G401 (cell line): ENCODE measurements at regions not wholly inside any gene's neighbourhood (a gene's known extent, or its start where the extent isn't known, plus 50 kb on each side); places are given as distances from the start of the nearest gene placed in this dataset.

Source experiments
- DNase-seq: peaks from one replicate; pipeline ENCODE4 v3.0.0-alpha.2; 2015; ENCODE audit warnings: low spot score
- in situ Hi-C: cut with HindIII; loops from 2 replicates; pipeline ENCODE4 v1.10.0; 2016; ENCODE audit warnings: low sequenced_read_pairs, mixed read lengths

DNA sequence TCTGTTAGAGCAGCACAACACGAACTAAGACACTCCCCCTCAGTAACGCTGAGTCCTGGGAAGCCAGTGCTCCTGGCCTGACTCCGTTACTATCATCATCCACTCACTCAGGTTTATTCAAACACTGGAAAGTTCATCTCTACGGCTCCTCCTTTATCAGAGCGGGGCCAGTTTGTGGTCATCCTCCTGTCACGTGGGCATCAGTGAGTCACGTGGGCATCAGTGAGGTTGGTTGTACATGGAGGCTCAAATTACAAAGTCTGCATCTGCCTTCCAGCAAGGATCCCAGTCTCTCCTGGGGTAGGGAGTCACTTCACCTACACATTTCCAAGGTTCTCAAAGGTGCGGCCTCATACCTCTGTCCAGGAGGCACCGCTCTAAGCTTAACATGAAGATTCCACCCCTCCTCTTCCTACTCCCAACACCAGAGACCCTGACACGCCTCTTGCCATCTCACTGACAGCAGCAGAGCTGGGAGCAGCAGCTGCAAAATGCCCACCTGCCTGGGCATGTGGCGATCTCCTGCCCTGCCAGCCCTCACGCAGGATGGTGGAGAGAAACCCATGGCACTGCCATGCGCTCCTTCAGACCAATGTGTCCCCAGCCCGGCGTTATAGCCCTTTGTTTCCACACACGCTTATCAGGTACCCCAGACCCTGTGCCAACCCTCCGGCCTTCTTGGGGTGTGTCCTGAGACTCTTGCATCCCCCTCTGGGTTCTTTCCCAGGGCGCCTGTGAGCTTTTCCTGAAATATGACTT lies 99.2 kb upstream of the PTPRM start:
- no peak for DNase-seq
- in situ Hi-C loops, result no loop called here

DNA sequence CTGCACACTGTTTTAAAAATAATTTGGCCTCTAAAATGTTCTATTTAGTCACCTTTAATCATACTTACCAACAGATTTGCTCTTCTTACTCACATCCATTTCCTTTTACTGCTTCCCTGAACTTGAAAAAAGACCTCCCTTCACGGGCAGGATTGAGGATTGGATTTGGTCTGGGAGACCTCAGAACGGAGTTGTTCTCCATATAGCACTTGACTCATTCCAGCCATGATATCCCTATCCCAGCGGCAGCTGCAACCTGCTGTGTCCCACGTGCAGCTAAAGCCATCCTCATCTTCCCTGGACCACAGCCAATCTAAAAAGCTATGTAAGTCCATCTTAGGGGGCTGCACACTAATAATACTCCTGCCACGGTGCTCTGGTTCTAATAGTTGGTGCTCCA lies 97.0 kb upstream of the PTPRM start:
- no peak for DNase-seq
- in situ Hi-C loops, result no loop called here

DNA sequence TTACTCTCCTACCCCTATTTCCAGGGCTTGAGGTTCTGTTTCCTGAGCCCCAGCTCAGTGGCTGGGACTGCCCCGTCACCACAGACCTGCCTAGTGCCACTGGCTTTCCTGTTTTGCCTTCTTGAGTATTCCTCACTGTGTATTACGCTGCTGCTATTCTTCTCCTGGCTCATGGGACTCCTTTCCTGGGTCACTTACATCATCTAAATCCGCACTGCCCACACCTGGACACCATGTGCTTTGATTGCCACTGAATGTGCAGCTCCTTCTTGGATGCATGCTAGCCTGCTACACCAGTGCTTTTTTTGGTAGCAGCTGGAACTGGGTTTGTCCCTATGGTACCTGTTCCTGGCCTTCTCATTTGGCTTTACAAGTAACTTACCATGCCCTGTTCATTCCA lies 96.6 kb upstream of the PTPRM start:
- in situ Hi-C loops, result no loop called here
- no peak for DNase-seq

DNA sequence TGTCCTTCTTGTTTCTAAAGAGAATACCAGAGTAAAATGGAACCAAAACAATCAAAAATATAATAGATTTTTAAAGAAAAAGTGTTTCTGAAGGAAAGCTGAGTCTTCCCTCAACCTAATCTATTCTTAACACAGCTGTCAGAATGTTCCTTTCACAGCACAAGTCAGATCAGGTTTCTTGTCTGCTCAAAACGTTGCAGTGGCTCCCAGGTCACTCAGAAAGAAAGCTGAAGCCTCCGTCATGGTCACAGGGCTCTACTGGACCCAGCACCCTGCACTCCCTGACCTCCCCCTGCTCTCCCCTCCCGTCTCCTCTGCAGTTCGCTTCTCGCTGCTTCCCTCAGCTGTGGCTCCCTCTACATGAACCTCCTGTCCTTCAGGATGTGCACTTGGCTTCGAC lies 90.7 kb upstream of the PTPRM start:
- no peak for DNase-seq
- in situ Hi-C loops, result no loop called here

DNA sequence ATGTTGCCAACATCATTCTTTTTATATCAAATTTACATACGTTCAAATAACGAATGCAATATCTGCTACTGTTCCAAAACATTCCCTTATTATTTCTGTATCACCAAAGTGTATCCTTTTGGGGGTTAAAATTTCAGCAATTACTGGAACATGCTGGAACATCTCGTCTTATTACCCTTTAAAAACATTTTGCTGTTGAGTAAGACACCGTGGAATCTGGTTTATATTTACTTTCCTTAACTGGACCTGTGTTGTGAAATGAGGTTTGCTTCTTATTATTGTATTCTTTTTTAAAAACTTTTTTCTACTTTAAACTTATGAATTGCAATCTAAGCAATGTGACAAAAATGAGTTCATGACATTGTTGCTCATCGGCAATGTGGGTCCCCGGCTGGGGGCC lies 87.4 kb upstream of the PTPRM start:
- DNase-seq, result no peak
- in situ Hi-C loops, result no loop called here

DNA sequence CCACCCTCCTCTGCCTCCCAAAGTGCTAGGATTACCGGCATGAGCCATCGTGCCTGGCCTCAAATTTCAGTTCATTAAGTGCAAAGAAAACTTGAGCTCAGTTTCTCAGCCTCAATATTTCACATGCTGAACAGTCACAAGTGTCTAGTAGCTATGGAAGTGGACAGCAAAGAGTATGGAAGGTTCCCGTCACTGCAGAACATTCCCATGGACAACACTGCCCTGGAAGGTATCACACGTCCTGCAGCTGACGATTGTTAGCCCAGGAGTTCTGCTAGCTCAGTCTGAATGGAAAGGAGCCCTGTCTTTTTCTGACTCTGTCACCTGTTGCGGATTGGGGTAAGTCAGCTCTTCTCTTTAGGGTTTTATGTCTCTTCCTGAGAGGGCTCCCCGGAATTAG lies 86.2 kb upstream of the PTPRM start:
- DNase-seq, result no peak
- in situ Hi-C loops, result no loop called here

DNA sequence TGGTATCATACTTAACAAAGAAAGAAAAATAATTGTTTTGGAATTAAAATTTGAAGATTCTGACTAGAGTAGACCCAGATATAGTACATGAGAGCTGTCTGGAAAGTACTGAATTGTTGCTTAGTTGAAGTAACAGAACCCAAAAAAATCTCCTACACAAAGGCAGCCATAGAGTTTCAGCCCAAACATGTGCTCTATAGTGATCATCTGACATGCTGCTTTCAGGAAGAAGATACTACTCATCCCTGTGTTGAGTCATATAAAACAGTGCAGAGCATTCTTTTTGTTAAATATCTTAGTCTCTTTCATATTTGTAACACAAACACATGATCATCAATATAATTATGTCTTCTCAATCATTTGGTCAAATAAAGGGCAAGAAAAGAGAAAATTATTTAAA lies 84.8 kb upstream of the PTPRM start:
- in situ Hi-C loops, result no loop called here
- DNase-seq, result no peak

DNA sequence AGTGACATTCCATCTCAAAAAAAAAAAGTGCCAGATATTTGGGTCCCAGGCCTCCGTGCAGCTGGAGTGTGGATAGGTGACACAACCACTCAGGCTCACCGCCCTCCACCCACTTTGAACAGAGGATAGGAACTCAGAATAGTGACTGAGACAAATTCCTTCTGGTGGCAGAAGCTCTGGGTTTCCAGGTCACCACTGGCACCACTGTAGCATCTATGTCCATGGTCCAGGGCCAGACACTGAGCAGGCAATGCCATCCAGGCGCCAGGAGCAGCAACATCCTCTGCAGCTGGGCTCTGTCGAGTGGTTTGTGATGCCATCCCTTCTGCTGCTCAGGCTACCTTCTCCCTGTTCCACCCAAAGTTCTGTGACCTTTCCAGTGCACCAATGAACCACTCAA lies 81.5 kb upstream of the PTPRM start:
- in situ Hi-C loops, result no loop called here
- no peak for DNase-seq

DNA sequence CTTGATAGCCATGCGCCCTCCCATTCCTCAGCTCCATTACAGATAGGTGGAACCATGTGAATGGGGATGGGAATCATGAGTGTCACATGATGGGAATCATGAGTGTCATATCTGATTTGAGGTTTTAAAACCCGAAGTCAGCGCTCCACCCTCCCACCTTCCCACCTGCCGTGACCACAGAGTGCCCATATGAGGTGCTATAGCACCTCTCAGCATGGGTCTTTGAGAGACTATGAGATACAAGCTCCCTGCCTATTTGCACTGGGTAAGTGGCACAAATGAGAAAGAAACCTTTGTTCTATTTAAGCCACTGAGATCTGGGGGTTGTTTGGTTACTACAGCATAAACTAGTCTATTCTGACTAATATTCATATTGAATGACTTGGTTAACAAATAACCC lies 78.5 kb upstream of the PTPRM start:
- in situ Hi-C loops, result no loop called here
- no peak for DNase-seq

DNA sequence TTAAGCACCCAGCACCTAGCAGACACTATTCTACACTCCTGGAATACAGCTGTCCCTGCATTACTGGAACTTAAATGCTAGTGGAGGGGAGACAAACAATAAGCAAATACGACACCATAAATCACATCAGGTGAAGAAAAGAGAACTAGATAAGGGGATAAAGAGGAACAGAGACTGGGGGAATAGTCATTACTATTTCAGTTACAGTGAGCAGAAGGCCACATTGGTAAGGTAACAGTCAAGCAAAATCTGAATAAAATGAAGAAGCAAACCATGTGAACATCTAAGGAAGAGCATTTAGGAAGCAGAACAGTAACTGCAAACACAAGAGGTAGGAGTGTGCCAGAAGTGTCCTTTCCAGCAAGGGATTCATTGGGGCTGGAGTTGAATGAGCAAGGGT lies 77.0 kb upstream of the PTPRM start:
- DNase-seq, result no peak
- in situ Hi-C loops, result no loop called here

DNA sequence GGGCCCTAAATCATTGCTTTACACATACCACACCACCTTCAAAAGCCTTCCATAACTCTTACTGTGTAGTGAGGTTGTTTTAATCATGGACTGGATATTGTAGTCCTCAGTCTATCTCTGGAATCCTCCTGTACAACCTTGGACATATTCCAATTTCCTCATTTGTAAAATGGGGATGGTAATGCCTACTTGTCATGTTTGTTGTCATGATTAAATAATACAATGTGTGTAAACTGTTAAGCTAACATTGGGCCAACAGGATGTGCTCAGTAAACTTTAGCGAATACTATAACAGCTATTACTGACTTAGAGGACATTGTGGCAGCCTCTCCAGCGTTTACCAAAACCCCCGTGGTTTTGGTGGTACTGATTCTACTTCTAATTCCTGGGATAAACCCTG lies 74.7 kb upstream of the PTPRM start:
- in situ Hi-C loops, result no loop called here
- no peak for DNase-seq

DNA sequence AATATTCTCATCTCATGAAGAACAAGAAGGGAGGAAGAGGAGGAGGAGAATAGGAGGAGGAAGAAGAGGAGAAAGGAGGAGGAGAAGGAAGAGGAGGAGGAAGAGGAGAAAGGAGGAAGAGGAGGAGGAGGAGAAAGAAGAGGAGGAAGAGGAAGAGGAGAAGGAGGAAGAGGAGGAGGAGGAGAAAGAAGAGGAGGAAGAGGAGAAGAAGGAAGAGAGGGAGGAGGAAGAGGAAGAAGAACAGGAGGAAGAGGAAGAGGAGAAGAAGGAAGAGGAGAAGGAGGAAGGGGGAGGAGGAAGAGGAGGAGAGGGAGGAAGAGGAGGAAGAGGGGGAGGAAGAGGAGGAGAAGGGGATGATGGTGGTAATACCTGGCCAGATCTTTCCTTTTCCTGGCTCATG lies 70.0 kb upstream of the PTPRM start:
- in situ Hi-C loops, result no loop called here
- DNase-seq, result no peak

DNA sequence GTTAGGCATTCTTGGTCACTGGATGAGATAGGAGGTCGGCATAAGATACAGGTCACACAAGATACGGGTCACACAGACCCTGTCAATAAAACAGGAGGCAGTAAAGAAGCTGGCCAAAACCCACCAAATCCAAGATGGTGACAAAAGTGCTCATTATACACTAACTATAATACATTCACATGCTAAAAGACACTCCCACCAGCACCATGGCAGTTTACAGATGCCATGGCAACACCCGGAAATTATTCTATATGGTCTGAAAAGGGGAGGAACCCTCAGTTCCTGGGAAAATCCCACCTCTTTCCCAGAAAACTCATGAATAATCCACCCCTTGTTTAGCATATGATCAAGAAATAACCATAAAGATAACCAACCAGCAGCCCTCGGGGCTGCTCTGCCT lies 56.0 kb upstream of the PTPRM start:
- in situ Hi-C loops, result no loop called here
- no peak for DNase-seq

DNA sequence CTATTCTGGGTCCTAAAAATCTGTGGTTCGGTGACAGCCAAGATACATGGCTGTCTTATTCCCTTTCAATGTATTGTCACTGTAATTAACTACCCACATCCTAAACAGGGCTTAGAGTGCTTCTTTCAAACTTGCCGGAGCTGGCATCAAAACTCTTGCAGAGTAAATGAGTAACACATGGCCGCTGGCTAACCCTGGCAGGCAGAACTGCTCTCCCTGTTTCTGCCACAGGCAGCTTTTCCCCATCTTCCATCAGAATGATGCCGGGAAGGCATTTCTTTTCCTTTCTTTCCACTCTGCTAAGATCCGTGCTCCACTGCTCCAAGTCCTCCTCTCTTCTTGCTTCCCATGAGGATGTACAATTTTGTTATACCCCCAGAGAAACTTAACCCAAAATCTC lies 54.8 kb upstream of the PTPRM start:
- no peak for DNase-seq
- in situ Hi-C loops, result no loop called here

DNA sequence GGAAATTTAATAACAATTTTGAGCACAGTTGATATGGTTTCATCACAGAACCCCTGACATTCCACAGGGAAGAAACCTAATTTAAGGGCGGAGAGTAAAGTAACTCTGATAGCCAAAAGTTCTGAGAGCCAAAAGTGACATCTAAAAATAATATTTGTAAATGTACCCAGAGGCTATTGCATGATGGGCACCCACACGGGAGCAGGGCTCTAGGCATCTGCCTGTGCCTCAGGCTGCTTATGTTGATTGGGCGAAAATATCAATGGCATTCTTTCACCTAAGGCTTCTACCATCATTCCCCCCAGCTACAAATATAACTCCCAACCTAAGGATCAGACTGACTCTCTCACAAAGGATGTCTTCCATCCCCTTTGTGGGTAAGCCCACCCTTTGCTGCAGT lies 54.1 kb upstream of the PTPRM start:
- DNase-seq, result no peak
- in situ Hi-C loops, result no loop called here

DNA sequence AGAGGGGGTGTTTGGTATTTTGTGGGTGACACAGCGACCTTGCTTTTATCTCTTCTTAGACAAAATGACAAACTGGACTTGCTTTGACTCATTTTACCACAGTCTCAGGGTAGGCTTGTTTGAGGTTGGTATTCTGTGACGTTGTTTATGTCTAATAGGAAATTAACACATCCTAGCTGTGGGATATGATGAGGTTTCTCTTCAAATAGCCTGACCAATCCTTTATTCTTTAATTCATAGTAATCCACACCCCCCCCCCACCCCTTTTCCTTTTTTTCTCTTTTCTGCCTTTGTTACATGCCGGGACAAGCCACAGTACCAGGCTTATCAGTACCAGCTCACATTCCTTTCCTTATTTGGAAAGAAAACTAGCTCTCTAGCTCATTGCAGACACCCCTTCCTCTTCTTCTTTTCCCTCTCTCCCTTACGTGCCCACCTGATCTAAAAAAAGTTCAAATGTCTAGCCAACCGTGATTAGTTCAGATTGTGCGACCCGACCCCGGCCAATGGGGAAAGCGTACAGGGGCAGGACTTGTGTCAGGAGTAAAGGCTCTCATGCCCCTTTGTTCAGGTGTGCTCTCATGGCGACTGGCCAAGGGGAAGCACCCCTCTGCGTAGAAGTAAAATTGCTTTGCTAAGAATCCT lies 52.2 kb upstream of the PTPRM start:
- DNase-seq, result no peak
- in situ Hi-C loops, result no loop called here

DNA sequence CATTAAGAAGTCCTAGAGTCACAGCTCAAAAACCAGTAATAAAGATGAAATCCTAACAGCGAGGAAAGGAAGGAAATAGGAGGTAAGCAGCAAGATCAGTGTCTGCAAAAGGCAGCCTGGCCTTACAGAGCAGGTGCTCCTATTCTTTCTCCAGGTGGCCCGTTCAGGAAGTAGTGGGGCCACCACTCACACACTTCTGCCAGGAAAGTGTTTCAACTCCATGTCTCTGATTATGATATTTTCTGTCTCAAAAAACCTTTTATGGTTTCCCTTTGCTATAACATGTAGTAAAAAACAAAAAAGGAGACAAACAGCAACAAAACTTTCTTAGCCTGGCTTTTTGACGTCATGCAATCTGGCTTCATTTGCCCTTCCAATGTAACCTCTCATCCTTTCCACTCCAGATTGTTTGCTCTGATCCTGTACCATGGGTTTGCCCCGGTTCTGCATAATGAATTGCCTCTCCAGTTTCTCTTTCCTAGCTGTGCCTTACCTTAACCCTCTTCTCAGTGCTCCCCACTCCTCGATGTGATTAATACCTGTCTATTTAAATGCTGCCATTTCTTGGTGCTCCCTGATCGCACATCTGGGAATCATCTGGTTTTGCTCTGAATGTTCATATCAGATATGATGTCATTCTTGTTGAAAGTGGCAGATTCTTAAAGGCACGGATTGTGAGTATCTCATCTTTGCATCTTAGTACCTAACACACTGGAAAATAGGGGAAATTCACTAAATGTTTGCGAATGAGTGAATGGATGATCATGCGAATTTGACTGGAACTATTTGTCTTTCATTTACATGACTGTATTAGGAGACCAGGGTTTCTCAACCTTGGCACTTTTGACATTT lies 50.6 kb upstream of the PTPRM start:
- no peak for DNase-seq
- in situ Hi-C loops, result no loop called here
